WTC11 (cell line): ENCODE measurements at regions not wholly inside any gene's neighbourhood (a gene's known extent, or its start where the extent isn't known, plus 50 kb on each side); places are given as distances from the start of the nearest gene placed in this dataset.

Experiments used
- FOXK1 ChIP-seq: sonication (generic); formaldehyde crosslinking; IDR thresholded peaks from 2 replicates; pipeline ENCODE4 v1.8.0; 2022; ENCODE audit warnings: mild to moderate bottlenecking, moderate library complexity, missing genetic modification reagents
- NR2C2 ChIP-seq: sonication (generic); formaldehyde crosslinking; IDR thresholded peaks from 2 replicates; pipeline ENCODE4 v1.8.0; 2022; ENCODE audit warnings: mild to moderate bottlenecking, missing genetic modification reagents
- OVOL2 ChIP-seq: fragments of 250-450 bp; sonication (Bioruptor Pico); IDR thresholded peaks from 2 replicates; pipeline ENCODE4 v1.9.0; 2021; ENCODE audit warnings: mild to moderate bottlenecking, borderline replicate concordance
- TEAD4 ChIP-seq: sonication (generic); formaldehyde crosslinking; IDR thresholded peaks from 2 replicates; pipeline ENCODE4 v1.8.0; 2022; ENCODE audit warnings: mild to moderate bottlenecking, missing genetic modification reagents
- ZNF232 ChIP-seq: sonication (generic); formaldehyde crosslinking; IDR thresholded peaks from 2 replicates; pipeline ENCODE4 v1.8.0; 2022; ENCODE audit warnings: mild to moderate bottlenecking, missing genetic modification reagents
- ZNF317 ChIP-seq: sonication (generic); formaldehyde crosslinking; IDR thresholded peaks from 2 replicates; pipeline ENCODE4 v1.8.1; 2023; ENCODE audit warnings: low read depth, mild to moderate bottlenecking, moderate library complexity, missing genetic modification reagents, borderline replicate concordance
- ZNF396 ChIP-seq: fragments of 250-450 bp; sonication (Bioruptor Pico); IDR thresholded peaks from 2 replicates; pipeline ENCODE4 v1.8.0; 2021; ENCODE audit warnings: mild to moderate bottlenecking, moderate library complexity, borderline replicate concordance
- TF ChIP-seq, protein P1 (sequence below): sonication (generic); formaldehyde crosslinking; IDR thresholded peaks from 2 replicates; pipeline ENCODE4 v1.8.1; 2023; ENCODE audit warnings: mild to moderate bottlenecking, missing genetic modification reagents, borderline replicate concordance
- TF ChIP-seq, protein P2 (sequence below): fragments of 200-600 bp; IDR thresholded peaks from 2 replicates; pipeline ENCODE4 v1.8.0; 2022; ENCODE audit warnings: antibody characterized with exemption
- TF ChIP-seq, protein P3 (sequence below): sonication (generic); formaldehyde crosslinking; IDR thresholded peaks from 2 replicates; pipeline ENCODE4 v1.8.0; 2022; ENCODE audit warnings: missing genetic modification reagents
- TF ChIP-seq, protein P4 (sequence below): sonication (generic); formaldehyde crosslinking; IDR thresholded peaks from 2 replicates; pipeline ENCODE4 v1.8.0; 2022; ENCODE audit warnings: mild to moderate bottlenecking, missing genetic modification reagents
- TF ChIP-seq, protein P5 (sequence below): sonication (generic); formaldehyde crosslinking; IDR thresholded peaks from 2 replicates; pipeline ENCODE4 v1.8.0; 2022; ENCODE audit warnings: mild to moderate bottlenecking, missing genetic modification reagents

DNA sequence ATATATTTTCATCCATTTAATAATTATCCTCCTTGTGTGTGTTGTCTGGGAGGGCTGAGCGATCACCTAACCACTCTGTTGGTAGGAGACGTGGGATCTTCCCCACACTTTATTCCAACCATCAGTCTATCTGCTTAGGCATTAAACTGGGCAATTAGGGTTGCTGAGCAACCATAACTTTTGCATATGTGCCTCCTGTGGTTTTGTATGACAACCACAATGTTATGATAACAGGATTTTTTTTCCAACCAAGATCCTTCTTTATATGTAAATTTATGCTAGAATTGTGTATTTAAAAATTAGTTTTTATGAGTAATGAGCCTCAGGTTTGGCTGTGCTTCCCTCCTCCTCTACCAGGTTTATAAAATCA is 495.0 kb upstream of the MGMT start:
- TF ChIP-seq, protein P1, sequence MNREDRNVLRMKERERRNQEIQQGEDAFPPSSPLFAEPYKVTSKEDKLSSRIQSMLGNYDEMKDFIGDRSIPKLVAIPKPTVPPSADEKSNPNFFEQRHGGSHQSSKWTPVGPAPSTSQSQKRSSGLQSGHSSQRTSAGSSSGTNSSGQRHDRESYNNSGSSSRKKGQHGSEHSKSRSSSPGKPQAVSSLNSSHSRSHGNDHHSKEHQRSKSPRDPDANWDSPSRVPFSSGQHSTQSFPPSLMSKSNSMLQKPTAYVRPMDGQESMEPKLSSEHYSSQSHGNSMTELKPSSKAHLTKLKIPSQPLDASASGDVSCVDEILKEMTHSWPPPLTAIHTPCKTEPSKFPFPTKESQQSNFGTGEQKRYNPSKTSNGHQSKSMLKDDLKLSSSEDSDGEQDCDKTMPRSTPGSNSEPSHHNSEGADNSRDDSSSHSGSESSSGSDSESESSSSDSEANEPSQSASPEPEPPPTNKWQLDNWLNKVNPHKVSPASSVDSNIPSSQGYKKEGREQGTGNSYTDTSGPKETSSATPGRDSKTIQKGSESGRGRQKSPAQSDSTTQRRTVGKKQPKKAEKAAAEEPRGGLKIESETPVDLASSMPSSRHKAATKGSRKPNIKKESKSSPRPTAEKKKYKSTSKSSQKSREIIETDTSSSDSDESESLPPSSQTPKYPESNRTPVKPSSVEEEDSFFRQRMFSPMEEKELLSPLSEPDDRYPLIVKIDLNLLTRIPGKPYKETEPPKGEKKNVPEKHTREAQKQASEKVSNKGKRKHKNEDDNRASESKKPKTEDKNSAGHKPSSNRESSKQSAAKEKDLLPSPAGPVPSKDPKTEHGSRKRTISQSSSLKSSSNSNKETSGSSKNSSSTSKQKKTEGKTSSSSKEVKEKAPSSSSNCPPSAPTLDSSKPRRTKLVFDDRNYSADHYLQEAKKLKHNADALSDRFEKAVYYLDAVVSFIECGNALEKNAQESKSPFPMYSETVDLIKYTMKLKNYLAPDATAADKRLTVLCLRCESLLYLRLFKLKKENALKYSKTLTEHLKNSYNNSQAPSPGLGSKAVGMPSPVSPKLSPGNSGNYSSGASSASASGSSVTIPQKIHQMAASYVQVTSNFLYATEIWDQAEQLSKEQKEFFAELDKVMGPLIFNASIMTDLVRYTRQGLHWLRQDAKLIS: no peak
- TF ChIP-seq, protein P2, sequence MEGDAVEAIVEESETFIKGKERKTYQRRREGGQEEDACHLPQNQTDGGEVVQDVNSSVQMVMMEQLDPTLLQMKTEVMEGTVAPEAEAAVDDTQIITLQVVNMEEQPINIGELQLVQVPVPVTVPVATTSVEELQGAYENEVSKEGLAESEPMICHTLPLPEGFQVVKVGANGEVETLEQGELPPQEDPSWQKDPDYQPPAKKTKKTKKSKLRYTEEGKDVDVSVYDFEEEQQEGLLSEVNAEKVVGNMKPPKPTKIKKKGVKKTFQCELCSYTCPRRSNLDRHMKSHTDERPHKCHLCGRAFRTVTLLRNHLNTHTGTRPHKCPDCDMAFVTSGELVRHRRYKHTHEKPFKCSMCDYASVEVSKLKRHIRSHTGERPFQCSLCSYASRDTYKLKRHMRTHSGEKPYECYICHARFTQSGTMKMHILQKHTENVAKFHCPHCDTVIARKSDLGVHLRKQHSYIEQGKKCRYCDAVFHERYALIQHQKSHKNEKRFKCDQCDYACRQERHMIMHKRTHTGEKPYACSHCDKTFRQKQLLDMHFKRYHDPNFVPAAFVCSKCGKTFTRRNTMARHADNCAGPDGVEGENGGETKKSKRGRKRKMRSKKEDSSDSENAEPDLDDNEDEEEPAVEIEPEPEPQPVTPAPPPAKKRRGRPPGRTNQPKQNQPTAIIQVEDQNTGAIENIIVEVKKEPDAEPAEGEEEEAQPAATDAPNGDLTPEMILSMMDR: no peak
- no peak for TF ChIP-seq OVOL2 (CRISPR knock-in tag)
- no peak for TF ChIP-seq NR2C2
- no peak for TF ChIP-seq ZNF232 (CRISPR knock-in tag)
- TF ChIP-seq TEAD4: no peak
- no peak for TF ChIP-seq FOXK1 (CRISPR knock-in tag)
- TF ChIP-seq, protein P3, sequence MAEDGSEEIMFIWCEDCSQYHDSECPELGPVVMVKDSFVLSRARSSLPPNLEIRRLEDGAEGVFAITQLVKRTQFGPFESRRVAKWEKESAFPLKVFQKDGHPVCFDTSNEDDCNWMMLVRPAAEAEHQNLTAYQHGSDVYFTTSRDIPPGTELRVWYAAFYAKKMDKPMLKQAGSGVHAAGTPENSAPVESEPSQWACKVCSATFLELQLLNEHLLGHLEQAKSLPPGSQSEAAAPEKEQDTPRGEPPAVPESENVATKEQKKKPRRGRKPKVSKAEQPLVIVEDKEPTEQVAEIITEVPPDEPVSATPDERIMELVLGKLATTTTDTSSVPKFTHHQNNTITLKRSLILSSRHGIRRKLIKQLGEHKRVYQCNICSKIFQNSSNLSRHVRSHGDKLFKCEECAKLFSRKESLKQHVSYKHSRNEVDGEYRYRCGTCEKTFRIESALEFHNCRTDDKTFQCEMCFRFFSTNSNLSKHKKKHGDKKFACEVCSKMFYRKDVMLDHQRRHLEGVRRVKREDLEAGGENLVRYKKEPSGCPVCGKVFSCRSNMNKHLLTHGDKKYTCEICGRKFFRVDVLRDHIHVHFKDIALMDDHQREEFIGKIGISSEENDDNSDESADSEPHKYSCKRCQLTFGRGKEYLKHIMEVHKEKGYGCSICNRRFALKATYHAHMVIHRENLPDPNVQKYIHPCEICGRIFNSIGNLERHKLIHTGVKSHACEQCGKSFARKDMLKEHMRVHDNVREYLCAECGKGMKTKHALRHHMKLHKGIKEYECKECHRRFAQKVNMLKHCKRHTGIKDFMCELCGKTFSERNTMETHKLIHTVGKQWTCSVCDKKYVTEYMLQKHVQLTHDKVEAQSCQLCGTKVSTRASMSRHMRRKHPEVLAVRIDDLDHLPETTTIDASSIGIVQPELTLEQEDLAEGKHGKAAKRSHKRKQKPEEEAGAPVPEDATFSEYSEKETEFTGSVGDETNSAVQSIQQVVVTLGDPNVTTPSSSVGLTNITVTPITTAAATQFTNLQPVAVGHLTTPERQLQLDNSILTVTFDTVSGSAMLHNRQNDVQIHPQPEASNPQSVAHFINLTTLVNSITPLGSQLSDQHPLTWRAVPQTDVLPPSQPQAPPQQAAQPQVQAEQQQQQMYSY (CRISPR knock-in tag): no peak
- no peak for TF ChIP-seq ZNF317
- TF ChIP-seq, protein P4, sequence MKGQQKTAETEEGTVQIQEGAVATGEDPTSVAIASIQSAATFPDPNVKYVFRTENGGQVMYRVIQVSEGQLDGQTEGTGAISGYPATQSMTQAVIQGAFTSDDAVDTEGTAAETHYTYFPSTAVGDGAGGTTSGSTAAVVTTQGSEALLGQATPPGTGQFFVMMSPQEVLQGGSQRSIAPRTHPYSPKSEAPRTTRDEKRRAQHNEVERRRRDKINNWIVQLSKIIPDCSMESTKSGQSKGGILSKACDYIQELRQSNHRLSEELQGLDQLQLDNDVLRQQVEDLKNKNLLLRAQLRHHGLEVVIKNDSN (CRISPR knock-in tag): no peak
- TF ChIP-seq, protein P5, sequence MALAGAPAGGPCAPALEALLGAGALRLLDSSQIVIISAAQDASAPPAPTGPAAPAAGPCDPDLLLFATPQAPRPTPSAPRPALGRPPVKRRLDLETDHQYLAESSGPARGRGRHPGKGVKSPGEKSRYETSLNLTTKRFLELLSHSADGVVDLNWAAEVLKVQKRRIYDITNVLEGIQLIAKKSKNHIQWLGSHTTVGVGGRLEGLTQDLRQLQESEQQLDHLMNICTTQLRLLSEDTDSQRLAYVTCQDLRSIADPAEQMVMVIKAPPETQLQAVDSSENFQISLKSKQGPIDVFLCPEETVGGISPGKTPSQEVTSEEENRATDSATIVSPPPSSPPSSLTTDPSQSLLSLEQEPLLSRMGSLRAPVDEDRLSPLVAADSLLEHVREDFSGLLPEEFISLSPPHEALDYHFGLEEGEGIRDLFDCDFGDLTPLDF (CRISPR knock-in tag): no peak
- TF ChIP-seq ZNF396 (CRISPR knock-in tag): no peak
